ENCODE measurements at regions not wholly inside any gene's neighbourhood (a gene's known extent, or its start where the extent isn't known, plus 50 kb on each side); places are given as distances from the start of the nearest gene placed in this dataset.

GRCh38 chr15:79496838-79497237, 64.7 kb downstream of the MINAR1 start:
- TF ChIP-seq YY1 (IDR thresholded peaks at IDR 0.05; ENCODE audit: low read depth), result no peak

DNA sequence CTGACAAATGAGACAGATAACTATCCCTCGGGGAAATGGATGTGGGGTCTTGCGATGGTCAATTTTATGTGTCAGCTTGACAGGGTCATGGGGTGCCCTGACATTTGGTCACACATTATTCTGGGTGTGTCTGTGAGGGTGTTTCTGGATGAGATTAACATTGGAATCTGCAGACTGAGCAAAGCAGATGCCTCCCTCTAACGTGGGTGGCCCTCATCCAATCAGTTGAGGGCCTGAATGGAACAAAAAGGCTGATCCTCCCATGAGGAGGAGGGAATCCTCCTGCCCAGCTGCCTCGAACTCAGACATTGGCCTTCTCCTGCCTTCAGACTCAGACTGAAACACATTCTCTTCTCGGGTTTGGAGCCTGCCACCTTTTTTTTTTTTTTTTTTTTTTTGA, 69.0 kb downstream of the MINAR1 start:
- TF ChIP-seq YY1 (IDR thresholded peaks at IDR 0.05; ENCODE audit: low read depth), result no peak

DNA sequence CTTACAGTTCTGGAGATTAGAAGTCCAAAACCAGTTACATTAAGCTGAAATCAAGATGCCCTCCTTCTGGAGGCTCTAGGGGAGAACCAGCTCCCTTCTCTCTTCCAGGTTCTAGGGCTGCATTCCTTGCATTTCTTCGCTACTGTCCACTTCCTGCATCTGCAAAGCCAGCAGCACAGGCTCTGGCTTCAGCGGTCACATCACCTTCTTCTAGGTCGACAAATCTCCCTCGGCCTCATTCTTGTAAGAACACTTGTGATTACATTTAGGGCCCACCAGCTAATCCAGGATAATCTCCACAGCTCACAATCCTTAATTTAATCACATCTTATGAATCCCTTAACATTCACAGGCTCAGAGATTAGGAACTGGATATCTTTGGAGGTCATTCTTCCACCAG, 73.8 kb downstream of the MINAR1 start:
- TF ChIP-seq, protein P1, sequence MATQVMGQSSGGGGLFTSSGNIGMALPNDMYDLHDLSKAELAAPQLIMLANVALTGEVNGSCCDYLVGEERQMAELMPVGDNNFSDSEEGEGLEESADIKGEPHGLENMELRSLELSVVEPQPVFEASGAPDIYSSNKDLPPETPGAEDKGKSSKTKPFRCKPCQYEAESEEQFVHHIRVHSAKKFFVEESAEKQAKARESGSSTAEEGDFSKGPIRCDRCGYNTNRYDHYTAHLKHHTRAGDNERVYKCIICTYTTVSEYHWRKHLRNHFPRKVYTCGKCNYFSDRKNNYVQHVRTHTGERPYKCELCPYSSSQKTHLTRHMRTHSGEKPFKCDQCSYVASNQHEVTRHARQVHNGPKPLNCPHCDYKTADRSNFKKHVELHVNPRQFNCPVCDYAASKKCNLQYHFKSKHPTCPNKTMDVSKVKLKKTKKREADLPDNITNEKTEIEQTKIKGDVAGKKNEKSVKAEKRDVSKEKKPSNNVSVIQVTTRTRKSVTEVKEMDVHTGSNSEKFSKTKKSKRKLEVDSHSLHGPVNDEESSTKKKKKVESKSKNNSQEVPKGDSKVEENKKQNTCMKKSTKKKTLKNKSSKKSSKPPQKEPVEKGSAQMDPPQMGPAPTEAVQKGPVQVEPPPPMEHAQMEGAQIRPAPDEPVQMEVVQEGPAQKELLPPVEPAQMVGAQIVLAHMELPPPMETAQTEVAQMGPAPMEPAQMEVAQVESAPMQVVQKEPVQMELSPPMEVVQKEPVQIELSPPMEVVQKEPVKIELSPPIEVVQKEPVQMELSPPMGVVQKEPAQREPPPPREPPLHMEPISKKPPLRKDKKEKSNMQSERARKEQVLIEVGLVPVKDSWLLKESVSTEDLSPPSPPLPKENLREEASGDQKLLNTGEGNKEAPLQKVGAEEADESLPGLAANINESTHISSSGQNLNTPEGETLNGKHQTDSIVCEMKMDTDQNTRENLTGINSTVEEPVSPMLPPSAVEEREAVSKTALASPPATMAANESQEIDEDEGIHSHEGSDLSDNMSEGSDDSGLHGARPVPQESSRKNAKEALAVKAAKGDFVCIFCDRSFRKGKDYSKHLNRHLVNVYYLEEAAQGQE (IDR thresholded peaks at IDR 0.05; ENCODE audit: low read depth), result no peak
- no peak for TF ChIP-seq NFIC (IDR thresholded peaks at IDR 0.05)

DNA sequence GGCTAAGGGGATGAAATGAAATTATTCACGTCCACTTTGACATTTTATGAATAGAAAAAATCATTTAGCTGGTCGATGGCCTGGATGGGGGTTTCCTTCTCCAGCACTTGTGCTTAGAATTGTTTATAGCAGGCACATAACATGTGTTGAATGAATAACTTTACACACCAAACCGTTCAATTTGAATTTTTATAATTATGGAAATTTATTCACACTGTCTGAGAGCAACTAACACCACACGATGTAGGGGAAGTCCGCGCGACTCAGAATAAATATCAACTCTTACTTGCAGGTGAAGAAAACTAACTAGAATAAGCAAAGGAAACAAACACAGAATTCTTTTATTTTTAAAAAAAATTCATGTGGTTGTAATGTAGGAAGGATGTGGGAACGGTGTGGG, 81.3 kb downstream of the MINAR1 start:
- TF ChIP-seq YY1 (IDR thresholded peaks at IDR 0.05; ENCODE audit: low read depth) (no peak), EGR1 (IDR thresholded peaks at IDR 0.05) (no peak), USF1 (IDR thresholded peaks at IDR 0.05) (no peak)

- TF ChIP-seq YY1 (IDR thresholded peaks at IDR 0.05; ENCODE audit: low read depth), result no peak
- TF ChIP-seq RAD21 (IDR thresholded peaks at IDR 0.05; ENCODE audit: low read depth), result no peak
- peak; percentile 68 for TF ChIP-seq USF1 (IDR thresholded peaks at IDR 0.05)
Observed at GRCh38 chr15:79513940-79514339, 81.8 kb downstream of the MINAR1 start.

DNA sequence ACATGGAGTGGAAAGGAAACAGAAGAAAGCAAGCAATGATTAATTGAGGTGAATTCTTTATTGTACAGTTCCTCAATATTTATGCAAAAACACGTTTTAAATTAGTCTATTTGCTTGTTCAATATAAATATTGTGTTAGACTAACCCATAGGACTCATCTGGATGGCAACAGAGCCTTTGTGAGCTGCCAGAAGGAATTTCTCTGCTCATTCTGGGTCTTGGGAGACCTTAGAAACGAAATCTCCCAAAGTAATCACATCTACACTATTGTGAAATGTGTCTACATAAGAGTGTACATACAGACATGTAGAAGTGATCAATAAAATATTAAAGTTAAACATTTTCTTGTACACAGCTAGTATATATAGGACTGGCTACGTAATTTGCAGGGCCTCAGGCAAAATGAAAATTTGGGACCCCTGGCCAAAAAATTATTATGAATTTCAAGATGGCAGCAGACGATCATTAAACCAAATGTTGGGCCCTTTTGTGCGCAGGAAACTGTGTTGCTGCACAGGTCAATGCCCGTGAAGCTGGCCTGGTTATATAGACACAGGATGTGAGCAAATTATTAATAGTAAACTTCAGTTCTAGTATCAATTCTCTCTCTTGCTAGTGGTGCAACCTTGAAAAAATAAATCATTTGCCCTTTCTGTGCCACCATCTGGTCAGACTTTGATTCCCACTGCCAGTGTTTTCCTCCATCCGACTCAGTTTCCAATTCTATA, 83.3 kb downstream of the MINAR1 start:
- TF ChIP-seq YY1 (IDR thresholded peaks at IDR 0.05; ENCODE audit: low read depth) (no peak), TEAD4 (IDR thresholded peaks at IDR 0.05) (no peak), FOXM1 (IDR thresholded peaks at IDR 0.05; ENCODE audit: borderline replicate concordance, low read depth) (no peak), USF1 (IDR thresholded peaks at IDR 0.05) (no peak), CEBPB (IDR thresholded peaks at IDR 0.05) (no peak), TAF1 (IDR thresholded peaks at IDR 0.05; ENCODE audit: low read depth) (no peak), TCF12 (IDR thresholded peaks at IDR 0.05; ENCODE audit: low read depth) (no peak), ZBTB7A (IDR thresholded peaks at IDR 0.05; ENCODE audit: low read depth) (no peak), MAX (IDR thresholded peaks at IDR 0.05) (no peak), EGR1 (IDR thresholded peaks at IDR 0.05) (no peak), NFIC (IDR thresholded peaks at IDR 0.05) (no peak), EP300 (IDR thresholded peaks at IDR 0.05; ENCODE audit: borderline replicate concordance) (no peak), CREB1 (IDR thresholded peaks at IDR 0.05; ENCODE audit: low read depth) (no peak), RAD21 (IDR thresholded peaks at IDR 0.05; ENCODE audit: low read depth) (no peak)
- TF ChIP-seq, protein P1 (IDR thresholded peaks at IDR 0.05; ENCODE audit: low read depth), result no peak

DNA sequence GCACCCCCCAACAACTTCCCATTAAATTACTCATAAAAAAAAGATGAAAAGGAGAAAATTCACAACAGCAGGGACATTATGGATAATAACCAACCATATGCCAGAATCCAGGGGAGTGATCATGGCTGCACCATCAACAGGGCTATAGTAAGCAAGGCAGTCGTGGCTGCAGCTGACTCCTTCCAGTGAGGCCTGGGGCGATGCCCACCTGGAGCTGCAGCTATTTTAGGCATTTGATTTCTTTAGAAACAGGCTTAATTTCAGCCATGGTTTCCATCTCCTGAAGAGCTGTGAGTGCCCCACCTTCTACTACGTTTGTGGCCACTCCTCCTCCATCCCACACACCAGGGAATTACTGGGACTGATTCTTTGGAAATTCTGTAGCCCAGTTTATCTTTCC, 84.0 kb downstream of the MINAR1 start:
- TF ChIP-seq TCF12 (IDR thresholded peaks at IDR 0.05; ENCODE audit: low read depth) (no peak), ZBTB7A (IDR thresholded peaks at IDR 0.05; ENCODE audit: low read depth) (no peak), USF1 (IDR thresholded peaks at IDR 0.05) (no peak), RAD21 (IDR thresholded peaks at IDR 0.05; ENCODE audit: low read depth) (no peak), EP300 (IDR thresholded peaks at IDR 0.05; ENCODE audit: borderline replicate concordance) (no peak), CREB1 (IDR thresholded peaks at IDR 0.05; ENCODE audit: low read depth) (no peak), TAF1 (IDR thresholded peaks at IDR 0.05; ENCODE audit: low read depth) (no peak), CEBPB (IDR thresholded peaks at IDR 0.05) (no peak), FOXM1 (IDR thresholded peaks at IDR 0.05; ENCODE audit: borderline replicate concordance, low read depth) (no peak), NFIC (IDR thresholded peaks at IDR 0.05) (no peak), TEAD4 (IDR thresholded peaks at IDR 0.05) (no peak)
- TF ChIP-seq, protein P1 (IDR thresholded peaks at IDR 0.05; ENCODE audit: low read depth), result no peak

Data from Ishikawa (cell line).